ENCODE measurements at regions not wholly inside any gene's neighbourhood (a gene's known extent, or its start where the extent isn't known, plus 50 kb on each side); places are given as distances from the start of the nearest gene placed in this dataset.

DNA sequence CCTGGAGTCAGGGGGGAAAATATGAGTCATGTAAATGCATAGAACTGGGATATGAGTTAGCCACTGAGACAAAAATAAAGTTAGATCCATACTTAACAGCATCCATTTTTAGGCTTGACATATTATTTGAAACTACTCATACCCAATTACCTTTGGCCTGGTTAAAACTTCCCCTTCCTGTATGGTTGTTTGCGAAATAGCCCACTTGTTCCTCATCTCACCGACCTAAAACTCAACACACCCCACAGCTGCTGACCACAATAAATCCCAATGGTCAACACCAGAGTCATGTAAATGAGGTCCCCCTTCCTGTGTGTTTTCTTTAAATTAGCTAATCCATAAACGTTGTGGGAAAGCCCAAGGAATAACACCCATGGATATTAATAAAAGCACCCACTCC, 55.2 kb upstream of the TMEM215 start:
- no peak overlapping the region for H3K4me3 ChIP-seq (ENCODE audit: low read depth, low read length)
- no peaks in the 10 kb centered on the region for H3K9me3 ChIP-seq (ENCODE audit: control insufficient read depth, insufficient read depth, low read depth, low read length)
- H3K36me3 ChIP-seq (ENCODE audit: control insufficient read depth in 2 of 2, insufficient read depth in 1 of 2, low read length in 2 of 2), result no peaks in the 10 kb centered on the region
- ChIA-PET POLR2A (no interaction called here), CTCF (interaction anchor here (0.6 kb wide), 1 partner anchor 149 kb away, joined by 3 read pairs; no protein-coding TSS in a partner anchor)
- H3K4me1 ChIP-seq (ENCODE audit: control insufficient read depth, insufficient read depth, low read length), result no peaks in the 10 kb centered on the region
- TF ChIP-seq ZIC2 (tag by site-specific recombination; IDR thresholded peaks at IDR 0.05), result no peak
- TF ChIP-seq ZNF785 (tag by site-specific recombination; IDR thresholded peaks at IDR 0.05), result no peak
- no peak for TF ChIP-seq ZFP37 (tag by site-specific recombination; IDR thresholded peaks at IDR 0.05)
- TF ChIP-seq, protein P1, sequence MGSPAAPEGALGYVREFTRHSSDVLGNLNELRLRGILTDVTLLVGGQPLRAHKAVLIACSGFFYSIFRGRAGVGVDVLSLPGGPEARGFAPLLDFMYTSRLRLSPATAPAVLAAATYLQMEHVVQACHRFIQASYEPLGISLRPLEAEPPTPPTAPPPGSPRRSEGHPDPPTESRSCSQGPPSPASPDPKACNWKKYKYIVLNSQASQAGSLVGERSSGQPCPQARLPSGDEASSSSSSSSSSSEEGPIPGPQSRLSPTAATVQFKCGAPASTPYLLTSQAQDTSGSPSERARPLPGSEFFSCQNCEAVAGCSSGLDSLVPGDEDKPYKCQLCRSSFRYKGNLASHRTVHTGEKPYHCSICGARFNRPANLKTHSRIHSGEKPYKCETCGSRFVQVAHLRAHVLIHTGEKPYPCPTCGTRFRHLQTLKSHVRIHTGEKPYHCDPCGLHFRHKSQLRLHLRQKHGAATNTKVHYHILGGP (tag by site-specific recombination; IDR thresholded peaks at IDR 0.05), result no peak
- TF ChIP-seq ZNF791 (tag by site-specific recombination; IDR thresholded peaks at IDR 0.05), result no peak
- no peak for TF ChIP-seq ZBTB21 (tag by site-specific recombination; IDR thresholded peaks at IDR 0.05)
- TF ChIP-seq, protein P2, sequence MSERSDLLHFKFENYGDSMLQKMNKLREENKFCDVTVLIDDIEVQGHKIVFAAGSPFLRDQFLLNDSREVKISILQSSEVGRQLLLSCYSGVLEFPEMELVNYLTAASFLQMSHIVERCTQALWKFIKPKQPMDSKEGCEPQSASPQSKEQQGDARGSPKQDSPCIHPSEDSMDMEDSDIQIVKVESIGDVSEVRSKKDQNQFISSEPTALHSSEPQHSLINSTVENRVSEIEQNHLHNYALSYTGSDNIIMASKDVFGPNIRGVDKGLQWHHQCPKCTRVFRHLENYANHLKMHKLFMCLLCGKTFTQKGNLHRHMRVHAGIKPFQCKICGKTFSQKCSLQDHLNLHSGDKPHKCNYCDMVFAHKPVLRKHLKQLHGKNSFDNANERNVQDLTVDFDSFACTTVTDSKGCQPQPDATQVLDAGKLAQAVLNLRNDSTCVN (tag by site-specific recombination; optimal IDR thresholded peaks at IDR 0.05), result no peak
- TF ChIP-seq MZF1 (tag by site-specific recombination; IDR thresholded peaks at IDR 0.05; ENCODE audit: borderline replicate concordance), result no peak
- TF ChIP-seq, protein P3, sequence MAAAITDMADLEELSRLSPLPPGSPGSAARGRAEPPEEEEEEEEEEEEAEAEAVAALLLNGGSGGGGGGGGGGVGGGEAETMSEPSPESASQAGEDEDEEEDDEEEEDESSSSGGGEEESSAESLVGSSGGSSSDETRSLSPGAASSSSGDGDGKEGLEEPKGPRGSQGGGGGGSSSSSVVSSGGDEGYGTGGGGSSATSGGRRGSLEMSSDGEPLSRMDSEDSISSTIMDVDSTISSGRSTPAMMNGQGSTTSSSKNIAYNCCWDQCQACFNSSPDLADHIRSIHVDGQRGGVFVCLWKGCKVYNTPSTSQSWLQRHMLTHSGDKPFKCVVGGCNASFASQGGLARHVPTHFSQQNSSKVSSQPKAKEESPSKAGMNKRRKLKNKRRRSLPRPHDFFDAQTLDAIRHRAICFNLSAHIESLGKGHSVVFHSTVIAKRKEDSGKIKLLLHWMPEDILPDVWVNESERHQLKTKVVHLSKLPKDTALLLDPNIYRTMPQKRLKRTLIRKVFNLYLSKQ (tag by site-specific recombination; IDR thresholded peaks at IDR 0.05; ENCODE audit: borderline replicate concordance), result no peak
- TF ChIP-seq ZNF404 (tag by site-specific recombination; IDR thresholded peaks at IDR 0.05), result no peak
- no peak for TF ChIP-seq ZNF654 (tag by site-specific recombination; IDR thresholded peaks at IDR 0.05; ENCODE audit: low read depth)
- no peak for TF ChIP-seq ZBTB17 (tag by site-specific recombination; IDR thresholded peaks at IDR 0.05)
- TF ChIP-seq, protein P4, sequence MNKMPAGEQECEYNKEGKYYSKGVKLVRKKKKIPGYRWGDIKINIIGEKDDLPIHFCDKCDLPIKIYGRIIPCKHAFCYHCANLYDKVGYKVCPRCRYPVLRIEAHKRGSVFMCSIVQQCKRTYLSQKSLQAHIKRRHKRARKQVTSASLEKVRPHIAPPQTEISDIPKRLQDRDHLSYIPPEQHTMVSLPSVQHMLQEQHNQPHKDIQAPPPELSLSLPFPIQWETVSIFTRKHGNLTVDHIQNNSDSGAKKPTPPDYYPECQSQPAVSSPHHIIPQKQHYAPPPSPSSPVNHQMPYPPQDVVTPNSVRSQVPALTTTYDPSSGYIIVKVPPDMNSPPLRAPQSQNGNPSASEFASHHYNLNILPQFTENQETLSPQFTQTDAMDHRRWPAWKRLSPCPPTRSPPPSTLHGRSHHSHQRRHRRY (tag by site-specific recombination; IDR thresholded peaks at IDR 0.05), result no peak
- no peak for TF ChIP-seq ZNF133 (tag by site-specific recombination; IDR thresholded peaks at IDR 0.05)
- TF ChIP-seq ZBTB7A (tag by site-specific recombination; IDR thresholded peaks at IDR 0.05; ENCODE audit: low read depth), result no peak
- TF ChIP-seq, protein P5, sequence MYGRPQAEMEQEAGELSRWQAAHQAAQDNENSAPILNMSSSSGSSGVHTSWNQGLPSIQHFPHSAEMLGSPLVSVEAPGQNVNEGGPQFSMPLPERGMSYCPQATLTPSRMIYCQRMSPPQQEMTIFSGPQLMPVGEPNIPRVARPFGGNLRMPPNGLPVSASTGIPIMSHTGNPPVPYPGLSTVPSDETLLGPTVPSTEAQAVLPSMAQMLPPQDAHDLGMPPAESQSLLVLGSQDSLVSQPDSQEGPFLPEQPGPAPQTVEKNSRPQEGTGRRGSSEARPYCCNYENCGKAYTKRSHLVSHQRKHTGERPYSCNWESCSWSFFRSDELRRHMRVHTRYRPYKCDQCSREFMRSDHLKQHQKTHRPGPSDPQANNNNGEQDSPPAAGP (tag by site-specific recombination; IDR thresholded peaks at IDR 0.05), result no peak
- no peak overlapping the region for H3K27ac ChIP-seq (ENCODE audit: extremely low read depth, low read depth, low read length)

All from HEK293 (cell line).